Progenitor cell of endocrine pancreas (in vitro differentiated cells): ENCODE measurements at regions not wholly inside any gene's neighbourhood (a gene's known extent, or its start where the extent isn't known, plus 50 kb on each side); places are given as distances from the start of the nearest gene placed in this dataset.

Source experiments
- DNase-seq: peaks from one replicate; pipeline ENCODE4 v3.0.0; 2021; ENCODE audit warnings: low spot score; ENCODE audit not compliant: unreplicated experiment
- H3K27ac Mint-ChIP-seq: 2 replicates; pipeline ENCODE4 v1.8.0; 2021; ENCODE audit warnings: mild to moderate bottlenecking, moderate library complexity, mixed read lengths
- H3K27me3 Mint-ChIP-seq: 2 replicates; pipeline ENCODE4 v1.8.0; 2021; ENCODE audit warnings: mixed read lengths
- H3K36me3 Mint-ChIP-seq: 2 replicates; pipeline ENCODE4 v1.8.0; 2022; ENCODE audit warnings: mixed read lengths; ENCODE audit not compliant: insufficient read depth
- H3K4me1 Mint-ChIP-seq: 2 replicates; pipeline ENCODE4 v1.8.0; 2021; ENCODE audit warnings: low read depth, mixed read lengths
- H3K4me3 Mint-ChIP-seq: 2 replicates; pipeline ENCODE4 v1.8.0; 2021; ENCODE audit warnings: low read depth, mild to moderate bottlenecking, moderate library complexity, mixed read lengths
- H3K9me3 Mint-ChIP-seq: 2 replicates; pipeline ENCODE4 v1.8.0; 2021; ENCODE audit warnings: low read depth, mixed read lengths
- TF ChIP-seq, protein P1 (sequence below): fragments of 200-600 bp; sonication (generic); IDR thresholded peaks from one replicate; pipeline ENCODE4 v1.5.0; 2021; ENCODE audit warnings: antibody characterized with exemption, mild to moderate bottlenecking; ENCODE audit not compliant: unreplicated experiment

DNA sequence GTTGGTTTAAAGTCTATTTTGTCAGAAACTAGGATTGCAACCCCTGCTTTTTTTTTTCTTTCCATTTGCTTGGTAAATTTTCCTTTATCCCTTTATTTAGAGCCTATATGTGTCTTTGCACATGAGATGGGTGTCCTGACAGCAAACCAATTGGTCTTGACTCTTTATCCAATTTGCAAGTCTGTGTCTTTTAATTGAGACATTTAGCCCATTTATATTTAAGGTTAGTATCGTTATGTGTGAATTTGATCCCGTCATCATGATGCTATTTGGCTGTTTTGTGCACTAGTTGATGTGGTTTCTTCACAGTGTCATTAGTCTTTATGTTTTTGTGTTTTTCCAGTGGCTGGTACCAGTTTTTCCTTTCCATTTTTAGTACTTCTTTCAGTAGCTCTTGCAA, 127.7 kb upstream of the ZNF267 start:
- Mint-ChIP-seq H3K4me1 (no peaks in the 10 kb centered on the region), H3K27me3 (no peaks in the 10 kb centered on the region), H3K4me3 (no peak overlapping the region), H3K9me3 (peaks cover 75% of the 10 kb centered on the region), H3K27ac (no peak overlapping the region), H3K36me3 (peaks cover 92% of the 10 kb centered on the region)
- TF ChIP-seq, protein P1, sequence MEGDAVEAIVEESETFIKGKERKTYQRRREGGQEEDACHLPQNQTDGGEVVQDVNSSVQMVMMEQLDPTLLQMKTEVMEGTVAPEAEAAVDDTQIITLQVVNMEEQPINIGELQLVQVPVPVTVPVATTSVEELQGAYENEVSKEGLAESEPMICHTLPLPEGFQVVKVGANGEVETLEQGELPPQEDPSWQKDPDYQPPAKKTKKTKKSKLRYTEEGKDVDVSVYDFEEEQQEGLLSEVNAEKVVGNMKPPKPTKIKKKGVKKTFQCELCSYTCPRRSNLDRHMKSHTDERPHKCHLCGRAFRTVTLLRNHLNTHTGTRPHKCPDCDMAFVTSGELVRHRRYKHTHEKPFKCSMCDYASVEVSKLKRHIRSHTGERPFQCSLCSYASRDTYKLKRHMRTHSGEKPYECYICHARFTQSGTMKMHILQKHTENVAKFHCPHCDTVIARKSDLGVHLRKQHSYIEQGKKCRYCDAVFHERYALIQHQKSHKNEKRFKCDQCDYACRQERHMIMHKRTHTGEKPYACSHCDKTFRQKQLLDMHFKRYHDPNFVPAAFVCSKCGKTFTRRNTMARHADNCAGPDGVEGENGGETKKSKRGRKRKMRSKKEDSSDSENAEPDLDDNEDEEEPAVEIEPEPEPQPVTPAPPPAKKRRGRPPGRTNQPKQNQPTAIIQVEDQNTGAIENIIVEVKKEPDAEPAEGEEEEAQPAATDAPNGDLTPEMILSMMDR = no peak
- no peak for DNase-seq

DNA sequence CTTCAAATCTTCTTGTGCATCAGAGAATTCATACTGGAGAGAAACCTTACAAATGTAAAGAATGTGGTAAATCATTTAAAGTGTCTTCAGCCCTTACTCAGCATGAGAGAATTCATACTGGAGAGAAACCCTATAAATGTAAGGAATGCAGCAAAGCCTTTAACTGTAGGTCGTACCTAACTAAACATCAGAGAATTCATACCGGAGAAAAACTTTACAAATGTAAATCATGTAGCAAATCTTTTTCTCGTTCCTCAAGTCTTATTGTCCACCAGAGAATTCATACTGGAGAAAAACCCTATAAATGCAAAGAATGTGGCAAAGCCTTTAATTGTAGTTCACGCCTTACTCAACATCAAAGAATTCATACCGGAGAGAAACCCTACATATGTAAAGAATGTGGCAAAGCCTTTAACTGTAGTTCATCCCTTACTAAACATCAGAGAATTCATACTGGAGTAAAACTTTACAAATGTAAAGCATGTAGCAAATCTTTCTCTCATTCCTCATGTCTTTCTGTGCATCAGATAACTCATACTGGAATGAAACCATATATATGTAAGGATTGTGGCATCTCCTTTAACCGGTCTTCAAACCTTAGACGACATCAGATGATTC, 118.5 kb upstream of the ZNF267 start:
- Mint-ChIP-seq H3K27me3 (no peaks in the 10 kb centered on the region), H3K27ac (peak overlapping the region; percentile 19), H3K4me3 (no peak overlapping the region), H3K4me1 (no peaks in the 10 kb centered on the region), H3K9me3 (peaks cover 70% of the 10 kb centered on the region), H3K36me3 (peaks cover 86% of the 10 kb centered on the region)
- DNase-seq = no peak
- TF ChIP-seq, protein P1 = no peak

DNA sequence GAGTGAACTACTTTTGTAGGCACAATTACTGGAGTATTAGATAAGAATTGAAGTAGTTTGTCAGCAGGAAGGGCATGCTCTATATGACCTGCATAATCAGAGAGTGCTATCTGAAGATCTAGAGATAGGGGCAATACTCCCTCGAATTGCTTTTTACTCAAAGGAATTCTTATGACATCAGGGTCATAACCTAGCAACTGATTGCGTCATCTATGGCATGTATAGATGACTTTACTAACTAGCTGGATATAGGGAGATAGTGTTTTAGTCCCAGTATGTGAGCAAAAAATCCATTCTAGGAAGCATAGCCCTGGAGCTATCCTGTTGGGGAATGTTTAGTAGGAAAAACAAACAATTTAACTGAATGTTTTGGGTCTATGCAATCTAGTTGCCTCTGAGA, 109.5 kb upstream of the ZNF267 start:
- no peaks in the 10 kb centered on the region for H3K27me3 Mint-ChIP-seq
- TF ChIP-seq, protein P1 = no peak
- no peaks in the 10 kb centered on the region for H3K4me1 Mint-ChIP-seq
- H3K9me3 Mint-ChIP-seq = peaks cover 44% of the 10 kb centered on the region
- DNase-seq = no peak
- H3K36me3 Mint-ChIP-seq = peaks cover 43% of the 10 kb centered on the region
- H3K27ac Mint-ChIP-seq = no peak overlapping the region
- no peak overlapping the region for H3K4me3 Mint-ChIP-seq

DNA sequence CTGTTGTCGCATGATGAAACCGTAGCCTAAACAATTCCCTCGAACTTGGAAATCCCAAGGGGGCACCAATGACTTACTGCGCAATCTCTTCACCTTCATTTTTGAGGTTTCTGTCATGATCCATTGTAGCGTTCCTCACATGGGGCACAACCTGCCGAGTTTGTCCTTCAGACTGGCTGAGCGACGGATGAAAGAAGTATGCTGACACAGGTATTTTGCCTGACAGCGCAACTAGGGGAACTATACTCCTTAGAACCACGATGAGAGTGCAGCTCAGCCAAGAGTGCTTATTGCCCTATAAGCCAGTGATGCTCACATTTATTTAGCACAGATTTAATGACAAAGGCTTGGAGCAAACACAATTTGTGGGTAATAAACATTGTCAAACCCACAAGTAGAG, 106.3 kb upstream of the ZNF267 start:
- no peaks in the 10 kb centered on the region for H3K4me1 Mint-ChIP-seq
- H3K4me3 Mint-ChIP-seq = no peak overlapping the region
- TF ChIP-seq, protein P1 = no peak
- H3K9me3 Mint-ChIP-seq = peaks cover 49% of the 10 kb centered on the region
- no peaks in the 10 kb centered on the region for H3K27me3 Mint-ChIP-seq
- DNase-seq = no peak
- no peak overlapping the region for H3K27ac Mint-ChIP-seq
- peaks cover 30% of the 10 kb centered on the region for H3K36me3 Mint-ChIP-seq

DNA sequence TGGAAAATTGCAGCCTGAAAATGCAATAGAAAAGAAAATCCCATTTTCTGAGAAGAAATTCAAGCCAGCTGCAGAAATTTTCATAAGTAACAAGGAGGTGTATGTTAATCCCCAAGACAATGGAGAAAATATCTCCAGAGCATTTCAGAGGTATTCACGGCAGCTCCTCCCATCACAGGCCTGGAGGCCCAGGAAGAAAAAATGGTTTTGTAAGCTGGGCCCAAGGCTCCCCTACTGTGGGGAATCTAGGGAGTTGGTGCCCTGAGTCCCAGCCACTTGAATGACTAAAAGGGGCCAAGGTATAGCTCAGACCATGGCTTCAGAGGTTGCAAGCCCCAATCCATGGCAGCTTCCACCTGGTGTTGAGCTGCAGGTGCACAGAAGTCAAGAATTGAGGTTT, 93.3 kb upstream of the ZNF267 start:
- Mint-ChIP-seq H3K36me3 (peaks cover 9% of the 10 kb centered on the region), H3K27me3 (no peaks in the 10 kb centered on the region), H3K4me3 (no peak overlapping the region), H3K9me3 (peaks cover 58% of the 10 kb centered on the region), H3K4me1 (no peaks in the 10 kb centered on the region), H3K27ac (no peak overlapping the region)
- TF ChIP-seq, protein P1 = no peak
- DNase-seq = no peak
